ENCODE measurements at regions not wholly inside any gene's neighbourhood (a gene's known extent, or its start where the extent isn't known, plus 50 kb on each side); places are given as distances from the start of the nearest gene placed in this dataset.
"Not testable (repeated sequence)": the region's sequence is repeated elsewhere in the genome, so short reads cannot be mapped to it uniquely, and the experiment has no call there.

DNA sequence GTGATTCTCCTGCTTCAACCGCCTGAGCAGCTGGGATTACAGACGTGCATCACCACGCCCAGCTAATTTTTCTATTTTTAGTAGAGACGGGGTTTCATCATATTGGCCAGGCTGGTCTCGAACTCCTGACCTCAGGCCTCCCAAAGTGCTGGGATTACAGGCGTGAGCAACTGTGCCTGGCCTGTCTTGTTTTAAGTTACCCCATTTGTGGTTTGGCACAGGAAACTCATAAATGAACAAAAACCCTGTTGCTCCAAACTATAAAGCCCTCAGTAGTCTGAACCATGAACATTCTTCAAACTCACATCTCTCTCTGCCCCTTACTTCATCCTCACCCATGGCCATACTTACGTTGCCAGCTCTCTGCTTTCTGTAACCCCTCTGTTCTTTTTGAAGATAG is 61.7 kb downstream of the RHOU start:
- DNase-seq (ENCODE audit: low read depth); H3K4me3 ChIP-seq (ENCODE audit: low read depth, low read length): not testable (repeated sequence)

DNA sequence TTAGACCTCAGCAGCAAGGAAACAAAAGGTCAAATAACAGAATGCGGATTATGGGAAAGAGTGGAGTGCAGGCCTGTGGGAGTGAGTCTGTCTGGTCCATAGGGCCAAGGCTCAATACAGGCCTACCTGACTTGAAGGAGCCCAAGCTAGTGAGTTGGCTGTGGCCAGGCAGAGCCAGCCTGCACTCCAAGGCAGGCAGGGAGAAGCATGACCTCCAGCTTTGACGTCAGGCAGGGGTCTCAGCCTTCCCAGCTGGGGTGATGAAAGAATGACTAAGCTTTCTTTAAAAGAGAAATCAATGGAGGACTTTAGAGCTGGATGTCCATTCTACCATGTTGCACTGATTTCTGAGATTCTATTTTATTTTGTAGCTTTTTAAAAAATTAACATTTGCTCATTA is 62.8 kb downstream of the RHOU start:
- DNase-seq (ENCODE audit: low read depth), result no peak
- H3K4me3 ChIP-seq (ENCODE audit: low read depth, low read length), result no peak overlapping the region
- TF ChIP-seq, protein P1, sequence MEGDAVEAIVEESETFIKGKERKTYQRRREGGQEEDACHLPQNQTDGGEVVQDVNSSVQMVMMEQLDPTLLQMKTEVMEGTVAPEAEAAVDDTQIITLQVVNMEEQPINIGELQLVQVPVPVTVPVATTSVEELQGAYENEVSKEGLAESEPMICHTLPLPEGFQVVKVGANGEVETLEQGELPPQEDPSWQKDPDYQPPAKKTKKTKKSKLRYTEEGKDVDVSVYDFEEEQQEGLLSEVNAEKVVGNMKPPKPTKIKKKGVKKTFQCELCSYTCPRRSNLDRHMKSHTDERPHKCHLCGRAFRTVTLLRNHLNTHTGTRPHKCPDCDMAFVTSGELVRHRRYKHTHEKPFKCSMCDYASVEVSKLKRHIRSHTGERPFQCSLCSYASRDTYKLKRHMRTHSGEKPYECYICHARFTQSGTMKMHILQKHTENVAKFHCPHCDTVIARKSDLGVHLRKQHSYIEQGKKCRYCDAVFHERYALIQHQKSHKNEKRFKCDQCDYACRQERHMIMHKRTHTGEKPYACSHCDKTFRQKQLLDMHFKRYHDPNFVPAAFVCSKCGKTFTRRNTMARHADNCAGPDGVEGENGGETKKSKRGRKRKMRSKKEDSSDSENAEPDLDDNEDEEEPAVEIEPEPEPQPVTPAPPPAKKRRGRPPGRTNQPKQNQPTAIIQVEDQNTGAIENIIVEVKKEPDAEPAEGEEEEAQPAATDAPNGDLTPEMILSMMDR (conservative IDR thresholded peaks at IDR 0.05; ENCODE audit: low read depth, low read length), result no peak

DNA sequence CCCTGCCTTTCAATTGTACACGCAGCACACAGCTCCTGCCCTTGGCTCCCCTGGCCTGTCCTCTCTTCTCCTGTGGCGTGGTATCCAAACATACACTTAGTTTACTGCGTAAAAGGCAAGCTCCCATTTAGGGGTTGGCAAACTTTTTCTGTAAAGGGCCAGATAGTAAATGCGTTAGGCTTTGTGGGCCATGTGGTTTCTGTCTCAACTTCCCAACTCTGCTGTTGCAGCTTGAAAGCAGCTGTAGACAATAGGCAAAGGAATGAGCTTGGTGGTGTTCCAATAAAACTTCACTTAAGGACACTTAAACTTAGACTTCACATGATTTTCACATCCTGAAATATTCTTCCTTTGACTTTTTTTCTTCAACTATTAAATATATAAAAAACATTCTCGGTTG is 63.3 kb downstream of the RHOU start:
- TF ChIP-seq, protein P1 (conservative IDR thresholded peaks at IDR 0.05; ENCODE audit: low read depth, low read length), result no peak
- no peak overlapping the region for H3K4me3 ChIP-seq (ENCODE audit: low read depth, low read length)
- DNase-seq (ENCODE audit: low read depth), result no peak

DNA sequence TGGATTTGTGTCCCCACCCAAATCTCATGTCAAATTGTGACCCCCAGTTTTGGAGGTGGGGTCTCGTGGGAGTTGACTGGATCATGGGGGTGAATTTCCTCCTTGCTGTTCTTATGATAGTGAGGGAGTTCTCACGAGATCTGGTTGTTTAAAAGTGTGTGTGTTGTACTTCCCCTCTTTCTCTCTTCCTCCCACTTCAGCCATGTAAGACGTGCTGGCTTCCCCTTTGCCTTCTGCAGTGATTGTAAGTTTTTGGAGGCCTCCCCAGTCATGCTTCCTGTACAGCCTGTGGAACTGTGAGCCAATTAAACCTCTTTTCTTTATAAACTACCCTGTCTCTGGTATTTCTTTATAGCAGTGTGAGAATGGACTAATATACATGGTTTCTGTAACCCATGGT is 64.6 kb downstream of the RHOU start:
- no peak for DNase-seq (ENCODE audit: low read depth)
- TF ChIP-seq, protein P1 (conservative IDR thresholded peaks at IDR 0.05; ENCODE audit: low read depth, low read length), result no peak

DNA sequence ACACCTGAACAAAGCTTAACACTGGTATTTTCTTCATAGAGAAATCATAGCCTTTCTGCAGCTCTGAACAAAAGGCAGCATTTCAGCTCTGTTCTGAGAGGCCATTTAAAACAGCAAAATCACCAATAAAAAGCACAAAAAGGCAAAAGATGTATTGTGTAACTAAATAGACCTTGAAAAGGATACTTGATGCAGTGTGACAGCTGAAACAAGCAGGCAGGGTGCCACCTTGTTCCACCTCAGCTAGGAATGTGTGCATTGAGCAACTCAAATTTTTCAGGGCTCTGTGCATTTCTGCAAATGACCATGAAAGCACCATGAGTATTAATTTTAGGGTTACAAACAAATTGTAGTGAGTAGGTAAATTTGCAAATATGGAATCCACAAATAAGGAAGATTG is 65.8 kb downstream of the RHOU start:
- no peak for DNase-seq (ENCODE audit: low read depth)
- TF ChIP-seq, protein P1 (conservative IDR thresholded peaks at IDR 0.05; ENCODE audit: low read depth, low read length), result no peak
- no peak overlapping the region for H3K4me3 ChIP-seq (ENCODE audit: low read depth, low read length)

More for the DNA sequence above, 64.6 kb downstream of the RHOU start:
- H3K4me3 ChIP-seq (ENCODE audit: low read depth, low read length), result no peak overlapping the region

DNA sequence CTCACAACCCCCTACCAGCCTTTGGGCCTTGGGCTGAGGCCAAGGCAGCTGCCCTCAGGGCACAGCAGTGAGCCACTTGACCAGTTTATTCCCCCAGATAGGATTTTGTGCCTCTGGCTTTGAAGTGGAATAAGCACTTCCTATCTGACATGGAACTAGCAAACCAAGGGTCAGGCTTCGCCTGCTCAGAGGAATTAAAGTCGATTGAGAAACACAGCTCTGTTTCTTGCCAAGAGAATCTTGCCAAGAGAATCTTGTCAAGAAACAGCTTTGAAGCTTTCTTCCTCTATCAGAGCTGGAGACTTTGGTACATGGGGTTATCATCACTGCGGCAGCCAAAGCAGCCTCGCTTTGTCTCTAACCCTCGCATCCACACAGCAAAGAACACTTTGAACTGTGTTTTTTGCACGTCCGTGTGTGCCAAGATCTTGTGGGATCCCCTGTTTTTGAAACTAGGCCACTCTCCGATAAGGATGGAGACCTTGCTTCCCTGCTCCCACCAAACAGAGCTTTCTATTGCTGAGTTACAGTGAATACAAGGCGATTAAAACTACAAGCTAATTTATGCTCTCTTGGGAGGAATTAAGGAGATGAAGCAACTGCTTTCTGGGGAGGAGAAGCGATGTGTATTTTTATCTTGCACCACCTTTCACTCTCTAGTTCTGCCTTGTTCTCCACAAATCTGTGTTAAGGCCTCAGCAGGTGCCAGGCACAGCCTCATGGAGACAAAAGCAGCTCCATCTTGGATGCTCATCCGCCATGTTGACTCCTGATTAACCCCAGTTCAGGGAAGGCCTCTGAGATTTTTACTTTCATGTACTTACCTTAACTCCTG is 67.3 kb downstream of the RHOU start:
- DNase-seq (ENCODE audit: low read depth), result peak; percentile 52
- TF ChIP-seq, protein P1 (conservative IDR thresholded peaks at IDR 0.05; ENCODE audit: low read depth, low read length), result no peak
- no peak overlapping the region for H3K4me3 ChIP-seq (ENCODE audit: low read depth, low read length)

DNA sequence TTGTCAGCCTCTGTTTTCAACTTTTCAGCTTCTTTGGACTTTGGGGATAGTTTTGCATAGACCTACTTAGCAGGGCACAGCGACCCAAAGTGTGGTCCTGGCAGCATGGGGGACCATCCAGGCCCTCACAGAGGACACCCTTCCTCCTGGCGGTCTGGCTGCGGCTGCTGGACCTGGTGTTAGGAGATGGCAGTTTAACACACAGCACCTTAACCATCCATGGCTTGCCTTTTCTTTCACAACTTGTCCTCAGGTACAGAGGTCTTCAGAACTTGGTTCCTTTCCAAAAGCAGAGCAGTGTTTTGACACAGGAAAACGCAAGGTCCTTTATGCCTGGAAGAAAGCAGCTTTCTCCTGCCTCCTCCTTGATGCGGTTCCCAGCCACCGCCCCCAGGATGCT is 68.1 kb downstream of the RHOU start:
- H3K4me3 ChIP-seq (ENCODE audit: low read depth, low read length), result no peak overlapping the region
- no peak for DNase-seq (ENCODE audit: low read depth)
- TF ChIP-seq, protein P1 (conservative IDR thresholded peaks at IDR 0.05; ENCODE audit: low read depth, low read length), result no peak
